Endothelial cell of umbilical vein (primary cell): ENCODE measurements at regions not wholly inside any gene's neighbourhood (a gene's known extent, or its start where the extent isn't known, plus 50 kb on each side); places are given as distances from the start of the nearest gene placed in this dataset.

Experiments used
- BruUV-seq: library from RNA; stranded (reverse); fragments of 400-500 nt; replicated peaks from 2 replicates; lab custom pipeline; 2021; lab: Mats Ljungman, UMichigan
- CTCF ChIA-PET: fragments of 300-600, 350-600 bp; sonication (Branson Sonifier 250); formaldehyde crosslinking; loops from one replicate; lab custom pipeline; 2021; ENCODE audit warnings: antibody characterized with exemption, inconsistent platforms; lab: Charles Lee
- POLR2A ChIA-PET: fragments of 300-600, 350-600 bp; sonication (Branson Sonifier 250); formaldehyde crosslinking; loops from one replicate; lab custom pipeline; 2021; ENCODE audit warnings: antibody characterized with exemption, inconsistent platforms; lab: Charles Lee
- DNase-seq: peaks from one replicate; pipeline ENCODE4 v3.0.0-alpha.2; 2011; ENCODE audit warnings: low read depth, low spot score
- FAIRE-seq: peaks from 2 replicates; lab custom pipeline; 2011; peaks lifted over from hg19 to GRCh38; lab: Jason Lieb, UNC
- H2AFZ ChIP-seq: 2 replicates; pipeline ENCODE4 v1.6.0; 2012; ENCODE audit warnings: low read depth, low read length, control low read depth, inconsistent platforms
- H3K27ac ChIP-seq: 2 replicates; pipeline ENCODE4 v1.5.1; 2011; ENCODE audit warnings: low read depth, mild to moderate bottlenecking, control low read depth, low read length, moderate library complexity; ENCODE audit not compliant: insufficient read depth
- H3K27me3 ChIP-seq, 2 experiments: 2 replicates each; pipeline versions ENCODE4 v1.6.0 to v1.6.1; 2011; ENCODE audit warnings: low read length in 2 of 2, mixed read lengths in 1 of 2; ENCODE audit not compliant: control insufficient read depth in 2 of 2, insufficient read depth in 2 of 2
- H3K36me3 ChIP-seq, 2 experiments: 2 replicates in 1 of 2; 3 replicates in 1 of 2; pipeline ENCODE4 v1.5.1; 2011; ENCODE audit warnings: low read length in 2 of 2, mild to moderate bottlenecking in 1 of 2, moderate library complexity in 1 of 2; ENCODE audit not compliant: control insufficient read depth in 2 of 2, insufficient read depth in 2 of 2; ENCODE audit errors: extremely low read depth in 1 of 2
- H3K4me1 ChIP-seq: 3 replicates; pipeline ENCODE4 v1.5.1; 2011; ENCODE audit warnings: mild to moderate bottlenecking, low read length; ENCODE audit not compliant: control insufficient read depth, insufficient read depth; ENCODE audit errors: extremely low read depth
- H3K4me2 ChIP-seq: 2 replicates; pipeline ENCODE4 v1.6.1; 2011; ENCODE audit warnings: low read length, control low read depth, mixed read lengths; ENCODE audit not compliant: insufficient read depth
- H3K4me3 ChIP-seq, 3 experiments: fragments of 200-600 bp in 1 of 3; sonication (generic), shearing (Covaris generic) in 1 of 3; replicated peaks in 1 of 3; 2 replicates each; pipeline ENCODE4 v1.5.1; 2011 to 2016; ENCODE audit warnings: control low read depth in 3 of 3, low read length in 3 of 3, mild to moderate bottlenecking in 2 of 3, inconsistent platforms in 1 of 3, low read depth in 1 of 3, moderate library complexity in 1 of 3; ENCODE audit not compliant: insufficient read depth in 1 of 3
- H3K79me2 ChIP-seq: 2 replicates; pipeline ENCODE4 v1.6.0; 2012; ENCODE audit warnings: low read length, inconsistent platforms; ENCODE audit not compliant: control insufficient read depth, insufficient read depth
- H3K9ac ChIP-seq: replicated peaks from 2 replicates; pipeline ENCODE3; 2011; ENCODE audit warnings: low read length, control low read depth; ENCODE audit not compliant: insufficient read depth; ENCODE audit errors: extremely low read depth
- H3K9me1 ChIP-seq: replicated peaks from 3 replicates; pipeline ENCODE4 v1.6.0; 2011; ENCODE audit warnings: mild to moderate bottlenecking, low read length; ENCODE audit not compliant: control insufficient read depth, insufficient read depth; ENCODE audit errors: extremely low read depth
- H3K9me3 ChIP-seq: replicated peaks from 2 replicates; pipeline ENCODE4 v1.5.1; 2012; ENCODE audit warnings: low read length, inconsistent platforms; ENCODE audit not compliant: control insufficient read depth, insufficient read depth
- H4K20me1 ChIP-seq: replicated peaks from 2 replicates; pipeline ENCODE3; 2011; ENCODE audit warnings: mild to moderate bottlenecking, low read length; ENCODE audit not compliant: control insufficient read depth, insufficient read depth; ENCODE audit errors: extremely low read depth
- CTCF ChIP-seq, 2 donors: IDR thresholded peaks; 1 replicate in 1 of 2; 2 replicates in 1 of 2; pipeline ENCODE4 v1.5.1; 2011; ENCODE audit warnings: low read length in 2 of 2, mild to moderate bottlenecking in 2 of 2, moderate library complexity in 2 of 2, control low read depth in 1 of 2, inconsistent platforms in 1 of 2, low read depth in 1 of 2; ENCODE audit not compliant: insufficient read depth in 1 of 2; ENCODE audit errors: extremely low read depth in 1 of 2
- EZH2 ChIP-seq: IDR thresholded peaks from 2 replicates; pipeline ENCODE4 v1.6.1; 2012; ENCODE audit warnings: borderline replicate concordance, low read depth, mild to moderate bottlenecking, moderate library complexity, low read length, inconsistent platforms; ENCODE audit not compliant: severe bottlenecking
- FOS ChIP-seq: IDR thresholded peaks from 2 replicates; pipeline ENCODE4 v1.6.1; 2011; ENCODE audit warnings: mild to moderate bottlenecking, low read length, moderate library complexity, borderline replicate concordance; ENCODE audit not compliant: insufficient read depth
- GATA2 ChIP-seq: IDR thresholded peaks from 2 replicates; pipeline ENCODE4 v1.7.0; 2011; ENCODE audit warnings: low read depth, mild to moderate bottlenecking, moderate library complexity, mixed read lengths, low read length; ENCODE audit not compliant: insufficient read length, insufficient read depth
- JUN ChIP-seq: IDR thresholded peaks from 2 replicates; pipeline ENCODE4 v1.6.1; 2011; ENCODE audit warnings: borderline replicate concordance, low read depth; ENCODE audit not compliant: insufficient read length, insufficient read depth
- MAX ChIP-seq: IDR thresholded peaks from 2 replicates; pipeline ENCODE4 v1.6.1; 2011; ENCODE audit not compliant: insufficient read depth, insufficient read length
- MYC ChIP-seq: IDR thresholded peaks from one replicate; pipeline ENCODE4 v1.6.1; 2011; ENCODE audit warnings: mild to moderate bottlenecking, low read depth, low read length
- POLR2A ChIP-seq: IDR thresholded peaks from 2 replicates; pipeline ENCODE4 v1.6.1; 2012; ENCODE audit warnings: low read depth, mild to moderate bottlenecking, control low read depth, low read length
- POLR2AphosphoS5 ChIP-seq: IDR thresholded peaks from 2 replicates; pipeline ENCODE4 v1.6.1; 2012; ENCODE audit warnings: low read depth, mild to moderate bottlenecking, control low read depth, low read length, moderate library complexity; ENCODE audit not compliant: insufficient read depth
- dilution Hi-C: fragments of 300-500 bp; cut with MboI; formaldehyde crosslinking; loops from one replicate; pipeline ENCODE4 v1.15.0; 2019; ENCODE audit warnings: low sequenced_read_pairs; ENCODE audit not compliant: extremely low pct_ligation_motif_present
- intact Hi-C: fragments of 100-400 bp; cut with micrococcal nuclease; formaldehyde crosslinking; loops from one replicate; pipeline ENCODE4 v1.10.0; 2022

- ChIA-PET CTCF (no interaction called here), POLR2A (no interaction called here)
- Histone ChIP-seq H3K4me3 (no peak overlapping the region), H4K20me1 (no peaks in the 10 kb centered on the region), H3K4me2 (no peak overlapping the region), H3K9me3 (no peaks in the 10 kb centered on the region), H3K36me3 (no peaks in the 10 kb centered on the region), H3K9me1 (no peaks in the 10 kb centered on the region), H3K27me3 (no peaks in the 10 kb centered on the region), H3K4me1 (peaks cover 10% of the 10 kb centered on the region), H3K27ac (no peak overlapping the region), H3K9ac (no peak overlapping the region), H3K79me2 (no peaks in the 10 kb centered on the region), H2AFZ (no peak overlapping the region)
- no peak for DNase-seq
- TF ChIP-seq POLR2A (no peak), MYC (no peak), MAX (no peak), GATA2 (no peak), JUN (no peak), EZH2 (no peak), FOS (no peak), CTCF (IDR thresholded peaks at IDR 0.05; ENCODE audit: extremely low read depth in 1 of 2, insufficient read depth in 1 of 2, low read depth in 1 of 2, low read length in 2 of 2) (no peak), POLR2AphosphoS5 (no peak)
- no TSS peak for BruUV-seq
- dilution Hi-C loops (no loop called here), intact Hi-C loops (loop anchor here (5.0 to 10.0 kb wide), 3 partner anchors 101 to 1039 kb away; no protein-coding TSS in a partner anchor)
- FAIRE-seq, result no peak
Observed at GRCh38 chr4:11620861-11621260, 192.2 kb upstream of the HS3ST1 start.
